IPS-18a (cell line): ENCODE measurements at regions not wholly inside any gene's neighbourhood (a gene's known extent, or its start where the extent isn't known, plus 50 kb on each side); places are given as distances from the start of the nearest gene placed in this dataset.
"Not testable (repeated sequence)": the region's sequence is repeated elsewhere in the genome, so short reads cannot be mapped to it uniquely, and the experiment has no call there.

Source experiments
- H3K27ac ChIP-seq: one replicate; pipeline ENCODE4 v1.5.1; 2013; ENCODE audit warnings: low read length
- H3K27me3 ChIP-seq: one replicate; pipeline ENCODE4 v1.6.1; 2013; ENCODE audit warnings: mild to moderate bottlenecking, low read length; ENCODE audit not compliant: control insufficient read depth, insufficient read depth
- H3K36me3 ChIP-seq: one replicate; pipeline ENCODE4 v1.6.1; 2013; ENCODE audit warnings: low read depth, low read length; ENCODE audit not compliant: control insufficient read depth
- H3K4me1 ChIP-seq: one replicate; pipeline ENCODE4 v1.6.1; 2013; ENCODE audit warnings: low read depth, low read length; ENCODE audit not compliant: control insufficient read depth
- H3K4me3 ChIP-seq: one replicate; pipeline ENCODE4 v1.5.1; 2013; ENCODE audit warnings: low read length
- H3K9ac ChIP-seq: one replicate; pipeline ENCODE4 v1.6.1; 2013; ENCODE audit warnings: mild to moderate bottlenecking, low read length, moderate library complexity
- H3K9me3 ChIP-seq: one replicate; pipeline ENCODE4 v1.6.1; 2013; ENCODE audit warnings: low read depth, low read length; ENCODE audit not compliant: control insufficient read depth

DNA sequence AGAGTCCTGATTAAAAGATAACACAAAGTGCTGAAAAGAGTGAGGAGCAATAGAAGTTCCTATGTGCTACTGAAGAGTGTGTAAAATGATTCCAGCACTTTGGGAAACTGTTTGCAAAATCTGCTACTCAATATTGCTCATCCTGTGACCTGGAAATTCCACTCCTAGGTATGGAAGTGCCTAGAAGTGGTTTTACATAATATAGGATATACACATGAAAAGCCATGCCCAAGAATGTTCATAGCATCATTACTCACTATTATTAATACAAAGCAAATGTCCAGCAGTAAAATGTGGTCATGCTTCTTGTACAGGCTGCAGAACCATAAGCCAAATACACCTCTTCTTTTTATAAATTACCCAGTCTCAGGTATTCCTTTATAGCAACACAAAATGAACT is 53.2 kb upstream of the CNIH3 start:
- H3K4me3 ChIP-seq, H3K27ac ChIP-seq, H3K9me3 ChIP-seq, H3K36me3 ChIP-seq, H3K27me3 ChIP-seq, H3K4me1 ChIP-seq, H3K9ac ChIP-seq: not testable (repeated sequence)

DNA sequence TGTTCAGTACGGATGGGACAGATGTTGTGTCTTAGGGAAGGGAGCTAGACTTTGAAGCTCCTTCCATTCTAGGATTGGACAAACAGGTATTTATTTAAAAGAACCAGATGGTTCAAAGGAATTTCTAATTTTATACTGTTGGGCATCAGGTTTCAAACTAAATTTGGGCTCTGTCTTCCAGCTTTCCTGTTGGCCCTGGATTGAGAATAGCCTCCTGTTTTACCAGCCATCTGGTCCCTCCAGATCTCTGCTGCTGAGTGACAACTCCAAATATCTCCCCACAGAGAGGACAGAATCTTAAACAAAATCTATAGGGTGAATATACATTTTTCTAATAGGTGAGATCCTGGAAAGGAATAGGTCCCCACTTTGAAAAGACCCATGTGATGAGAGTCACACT is 52.5 kb upstream of the CNIH3 start:
- Histone ChIP-seq H3K27me3 (no peaks in the 10 kb centered on the region), H3K4me1 (no peaks in the 10 kb centered on the region), H3K27ac (no peak overlapping the region), H3K4me3 (no peak overlapping the region), H3K9me3 (peaks cover 8% of the 10 kb centered on the region), H3K36me3 (no peaks in the 10 kb centered on the region), H3K9ac (no peak overlapping the region)

DNA sequence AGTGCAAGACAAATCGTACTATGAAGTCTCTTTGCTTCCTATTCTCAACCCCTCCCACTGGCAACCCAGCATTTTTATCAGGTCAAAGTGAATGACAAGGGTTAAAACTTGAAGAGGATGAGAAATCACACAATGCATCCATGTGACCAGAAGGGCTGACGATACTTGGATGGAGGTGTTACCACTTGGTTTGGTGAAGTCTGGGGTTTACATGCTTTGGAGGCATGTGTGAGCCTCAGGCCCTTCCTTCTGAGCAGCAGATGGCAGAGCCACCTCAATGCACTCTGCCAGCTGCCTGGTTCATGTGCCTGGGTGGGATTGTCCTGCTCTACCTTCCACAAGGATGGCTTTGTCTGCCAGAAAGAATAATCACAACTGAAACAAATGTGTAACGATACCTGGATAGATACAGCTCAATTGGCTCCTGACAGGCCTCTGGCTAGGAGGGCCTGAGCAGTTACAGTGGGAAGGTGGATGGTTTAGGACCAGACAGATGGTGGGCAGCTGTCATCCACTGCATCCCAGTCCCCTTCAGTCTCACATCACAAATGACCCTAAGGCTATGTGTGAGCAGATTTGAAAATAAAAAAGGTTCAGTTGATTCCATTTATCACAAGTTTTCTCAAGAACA is 51.5 kb upstream of the CNIH3 start:
- Histone ChIP-seq H3K36me3 (no peaks in the 10 kb centered on the region), H3K27me3 (no peaks in the 10 kb centered on the region), H3K4me1 (no peaks in the 10 kb centered on the region), H3K4me3 (no peak overlapping the region), H3K27ac (no peak overlapping the region), H3K9me3 (peaks cover 8% of the 10 kb centered on the region), H3K9ac (no peak overlapping the region)

DNA sequence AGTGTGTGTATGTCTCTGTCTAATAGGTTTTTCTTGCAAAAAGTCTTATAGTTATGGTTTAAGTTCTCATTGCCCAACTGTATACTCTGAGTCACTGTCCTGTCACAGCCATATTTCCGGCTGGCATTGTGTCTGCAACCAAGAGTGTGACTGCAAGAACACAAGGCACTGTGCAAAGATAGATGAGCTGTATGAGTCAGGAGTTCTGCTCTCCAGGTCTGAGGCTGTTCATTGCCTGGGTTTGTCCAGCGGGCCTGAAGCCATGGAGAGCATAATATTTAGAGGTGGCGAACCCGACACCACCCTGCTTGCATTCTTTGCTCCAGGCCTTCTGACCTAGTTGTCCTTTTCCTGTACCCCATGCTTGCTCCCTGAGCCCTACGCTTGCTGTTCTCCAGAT is 50.9 kb upstream of the CNIH3 start:
- Histone ChIP-seq H3K9me3 (peaks cover 8% of the 10 kb centered on the region), H3K27me3 (no peaks in the 10 kb centered on the region), H3K27ac (no peak overlapping the region), H3K36me3 (no peaks in the 10 kb centered on the region), H3K4me1 (no peaks in the 10 kb centered on the region), H3K4me3 (no peak overlapping the region), H3K9ac (no peak overlapping the region)

DNA sequence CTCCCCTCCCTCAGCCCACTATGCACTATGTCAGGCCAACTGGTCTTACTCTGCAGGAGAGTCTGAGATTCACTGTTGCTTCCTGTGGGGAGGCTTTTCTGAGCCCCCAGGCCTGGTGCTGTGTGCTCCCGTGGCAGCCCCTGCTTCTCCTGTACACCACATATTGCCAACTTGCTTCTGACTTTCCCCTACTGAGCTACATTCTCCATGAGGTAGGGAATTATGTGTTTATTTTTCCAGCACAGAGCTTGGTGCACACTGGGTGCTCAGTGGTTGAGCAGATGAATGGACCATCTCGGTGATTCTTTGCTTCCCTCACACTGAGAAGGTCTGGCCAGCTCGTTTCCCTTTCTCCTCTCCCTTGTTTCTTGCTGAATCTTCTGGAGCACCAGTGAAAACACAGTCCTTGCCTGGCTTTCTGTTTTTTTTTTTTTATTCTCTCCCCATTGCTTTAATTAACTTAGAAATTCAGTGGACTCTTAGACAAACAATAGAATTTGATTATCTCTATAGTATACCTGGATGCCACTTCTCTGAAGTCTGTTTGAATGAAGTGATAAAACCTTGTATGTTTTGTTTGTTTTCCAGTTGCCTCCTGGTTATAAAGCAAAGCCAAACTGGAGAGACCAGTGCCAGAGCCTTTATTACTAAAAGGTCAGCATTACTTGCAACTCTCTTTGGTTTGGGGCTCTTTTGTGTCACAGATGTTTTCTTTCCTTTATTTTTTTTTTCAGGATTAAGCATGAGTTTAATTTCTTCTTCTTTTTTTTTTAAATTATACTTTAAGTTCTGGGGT is 50.3 kb upstream of the CNIH3 start:
- no peaks in the 10 kb centered on the region for H3K4me1 ChIP-seq
- H3K27ac ChIP-seq, result no peak overlapping the region
- H3K9ac ChIP-seq, result no peak overlapping the region
- no peak overlapping the region for H3K4me3 ChIP-seq
- no peaks in the 10 kb centered on the region for H3K36me3 ChIP-seq
- H3K27me3 ChIP-seq, result no peaks in the 10 kb centered on the region
- H3K9me3 ChIP-seq, result peaks cover 3% of the 10 kb centered on the region
